ENCODE measurements at regions not wholly inside any gene's neighbourhood (a gene's known extent, or its start where the extent isn't known, plus 50 kb on each side); places are given as distances from the start of the nearest gene placed in this dataset.
A peak's percentile ranks its signal among the peaks of the same experiment; 100 is the strongest.

DNA sequence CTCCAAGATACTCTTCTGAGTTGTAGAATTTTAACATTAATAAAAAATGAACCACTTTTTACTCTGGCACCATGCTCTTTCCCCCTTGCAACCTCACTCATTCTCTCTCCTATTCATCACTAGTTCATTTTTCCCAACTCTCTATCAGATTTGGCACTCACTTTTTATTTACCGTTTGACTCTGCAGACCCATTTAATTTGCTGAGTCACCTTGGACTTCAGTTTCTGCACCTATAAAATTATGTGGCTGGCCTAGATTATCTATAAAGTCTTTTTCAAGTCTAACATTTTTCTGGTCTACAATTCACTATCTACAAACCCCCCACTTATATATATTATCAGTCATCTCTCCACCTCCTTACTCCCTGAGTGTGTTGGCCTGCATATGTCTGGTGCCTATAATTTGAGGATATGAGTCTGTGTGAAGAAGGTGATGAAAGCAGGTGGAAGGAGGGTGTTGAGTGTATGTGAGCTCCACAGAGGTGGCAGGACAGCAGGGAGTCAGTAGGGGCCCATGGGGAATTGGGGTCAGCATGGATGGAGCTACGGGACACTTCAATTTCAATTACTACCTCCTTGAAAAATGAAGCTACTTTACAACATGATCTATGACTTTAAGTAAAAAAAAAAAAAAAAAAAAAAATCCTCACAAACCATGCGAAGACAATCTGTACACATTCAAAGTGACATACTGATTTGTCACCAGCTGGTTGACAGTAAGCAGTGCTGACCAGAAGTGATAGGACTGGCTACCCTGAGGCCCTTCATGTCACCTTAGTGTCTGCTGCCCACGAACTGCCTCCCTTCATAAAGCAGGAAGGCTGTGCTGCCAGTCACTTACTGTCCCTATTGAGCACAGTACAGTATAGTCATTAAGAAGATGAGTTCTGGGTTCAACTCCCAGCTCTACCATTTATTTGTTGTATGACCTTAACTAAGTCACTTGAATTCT, 334.2 kb upstream of the IL12A start:
- Histone ChIP-seq H3K4me1 (ENCODE audit: control insufficient read depth in 5 of 5, insufficient read depth in 5 of 5, low read length in 5 of 5) (peaks cover 0 to 2% (median 0%) of the 10 kb centered on the region in 5 donors), H3K4me3 (no peak overlapping the region), H3K27ac (ENCODE audit: low read depth in 1 of 2, low read length in 1 of 2) (peak overlapping the region in 1 of 2 donors; percentile 69), H3K9ac (ENCODE audit: insufficient read depth in 1 of 2, low read length in 2 of 2) (no peak overlapping the region), H3K9me3 (ENCODE audit: control insufficient read depth in 4 of 4, insufficient read depth in 3 of 4, low read length in 3 of 4) (no peaks in the 10 kb centered on the region), H3K36me3 (ENCODE audit: control insufficient read depth in 4 of 4, insufficient read depth in 4 of 4, low read length in 4 of 4) (no peaks in the 10 kb centered on the region), H3K27me3 (ENCODE audit: control insufficient read depth in 3 of 3, insufficient read depth in 3 of 3, low read length in 2 of 3) (no peaks in the 10 kb centered on the region)
- TF ChIP-seq, protein P1, sequence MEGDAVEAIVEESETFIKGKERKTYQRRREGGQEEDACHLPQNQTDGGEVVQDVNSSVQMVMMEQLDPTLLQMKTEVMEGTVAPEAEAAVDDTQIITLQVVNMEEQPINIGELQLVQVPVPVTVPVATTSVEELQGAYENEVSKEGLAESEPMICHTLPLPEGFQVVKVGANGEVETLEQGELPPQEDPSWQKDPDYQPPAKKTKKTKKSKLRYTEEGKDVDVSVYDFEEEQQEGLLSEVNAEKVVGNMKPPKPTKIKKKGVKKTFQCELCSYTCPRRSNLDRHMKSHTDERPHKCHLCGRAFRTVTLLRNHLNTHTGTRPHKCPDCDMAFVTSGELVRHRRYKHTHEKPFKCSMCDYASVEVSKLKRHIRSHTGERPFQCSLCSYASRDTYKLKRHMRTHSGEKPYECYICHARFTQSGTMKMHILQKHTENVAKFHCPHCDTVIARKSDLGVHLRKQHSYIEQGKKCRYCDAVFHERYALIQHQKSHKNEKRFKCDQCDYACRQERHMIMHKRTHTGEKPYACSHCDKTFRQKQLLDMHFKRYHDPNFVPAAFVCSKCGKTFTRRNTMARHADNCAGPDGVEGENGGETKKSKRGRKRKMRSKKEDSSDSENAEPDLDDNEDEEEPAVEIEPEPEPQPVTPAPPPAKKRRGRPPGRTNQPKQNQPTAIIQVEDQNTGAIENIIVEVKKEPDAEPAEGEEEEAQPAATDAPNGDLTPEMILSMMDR (IDR thresholded peaks at IDR 0.05; ENCODE audit: control extremely low read depth, extremely low read depth): no peak
- WGBS, 2 donors: 72 to 85% methylated on average over 4 of the region's 4 CpGs
- no peak for DNase-seq
- ATAC-seq (ENCODE audit: insufficient read depth, low FRiP score): no peak

DNA sequence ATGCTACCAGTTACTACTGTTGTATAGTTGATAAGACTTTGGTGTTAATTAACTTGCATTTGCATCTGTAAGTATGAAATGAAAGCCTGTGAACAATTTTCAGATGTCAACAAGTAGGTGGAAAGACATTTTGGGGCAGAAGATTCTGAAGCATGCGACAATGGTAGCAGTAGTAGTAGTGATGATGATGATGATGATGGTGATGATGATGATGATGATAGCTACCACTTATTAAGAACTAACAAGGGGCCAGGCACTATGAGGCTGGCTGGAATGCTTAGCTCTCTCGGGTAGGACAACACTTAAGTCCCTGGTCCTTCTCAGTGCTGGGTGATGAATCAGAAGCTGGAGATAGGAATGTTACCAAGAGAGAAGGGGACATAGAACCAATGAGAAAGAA, 333.4 kb upstream of the IL12A start:
- H3K4me3 ChIP-seq: no peak overlapping the region
- ATAC-seq (ENCODE audit: insufficient read depth, low FRiP score) (no peak), DNase-seq (no peak)
- no peaks in the 10 kb centered on the region for H3K36me3 ChIP-seq (ENCODE audit: control insufficient read depth in 4 of 4, insufficient read depth in 4 of 4, low read length in 4 of 4)
- no peak overlapping the region for H3K9ac ChIP-seq (ENCODE audit: insufficient read depth in 1 of 2, low read length in 2 of 2)
- peaks cover 0 to 2% (median 0%) of the 10 kb centered on the region in 5 donors for H3K4me1 ChIP-seq (ENCODE audit: control insufficient read depth in 5 of 5, insufficient read depth in 5 of 5, low read length in 5 of 5)
- TF ChIP-seq, protein P1 (IDR thresholded peaks at IDR 0.05; ENCODE audit: control extremely low read depth, extremely low read depth): no peak
- H3K27me3 ChIP-seq (ENCODE audit: control insufficient read depth in 3 of 3, insufficient read depth in 3 of 3, low read length in 2 of 3): no peaks in the 10 kb centered on the region
- H3K27ac ChIP-seq (ENCODE audit: low read depth in 1 of 2, low read length in 1 of 2): no peak overlapping the region
- no peaks in the 10 kb centered on the region for H3K9me3 ChIP-seq (ENCODE audit: control insufficient read depth in 4 of 4, insufficient read depth in 3 of 4, low read length in 3 of 4)
- 93 to 96% methylated on average over 2 of the region's 2 CpGs for WGBS, 2 donors

DNA sequence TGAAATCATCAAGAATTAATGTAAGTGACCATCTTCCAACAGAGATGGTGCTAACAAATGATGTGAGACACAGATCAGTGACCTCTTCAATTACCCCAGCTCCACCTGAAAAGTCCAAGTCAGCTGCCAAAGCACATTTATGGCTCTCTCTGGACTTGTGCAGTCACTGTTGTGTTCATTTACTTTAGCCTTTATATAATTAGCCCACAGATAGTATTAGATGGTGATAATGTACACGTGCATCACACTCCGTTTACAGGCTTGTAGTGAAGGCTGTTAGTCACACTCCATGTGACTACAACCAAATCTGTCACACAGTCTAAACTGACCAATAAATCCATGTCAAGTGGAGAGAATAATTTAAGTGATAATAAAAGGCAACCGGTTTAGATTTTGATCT, 331.5 kb upstream of the IL12A start:
- Histone ChIP-seq H3K36me3 (ENCODE audit: control insufficient read depth in 4 of 4, insufficient read depth in 4 of 4, low read length in 4 of 4) (no peaks in the 10 kb centered on the region), H3K27me3 (ENCODE audit: control insufficient read depth in 3 of 3, insufficient read depth in 3 of 3, low read length in 2 of 3) (no peaks in the 10 kb centered on the region), H3K9me3 (ENCODE audit: control insufficient read depth in 4 of 4, insufficient read depth in 3 of 4, low read length in 3 of 4) (peaks cover 0 to 4% (median 2%) of the 10 kb centered on the region in 4 donors), H3K27ac (ENCODE audit: low read depth in 1 of 2, low read length in 1 of 2) (no peak overlapping the region), H3K9ac (ENCODE audit: insufficient read depth in 1 of 2, low read length in 2 of 2) (no peak overlapping the region), H3K4me3 (no peak overlapping the region), H3K4me1 (ENCODE audit: control insufficient read depth in 5 of 5, insufficient read depth in 5 of 5, low read length in 5 of 5) (peaks cover 0 to 2% (median 0%) of the 10 kb centered on the region in 5 donors)
- 69 to 74% methylated on average over 3 of the region's 3 CpGs for WGBS, 2 donors
- no peak for DNase-seq
- no peak for ATAC-seq (ENCODE audit: insufficient read depth, low FRiP score)
- TF ChIP-seq, protein P1 (IDR thresholded peaks at IDR 0.05; ENCODE audit: control extremely low read depth, extremely low read depth): no peak
